H1 (cell line): ENCODE measurements at regions not wholly inside any gene's neighbourhood (a gene's known extent, or its start where the extent isn't known, plus 50 kb on each side); places are given as distances from the start of the nearest gene placed in this dataset.

Experiments
- CTCF ChIA-PET: fragments of 300-600 bp; sonication (Branson Sonifier 250); formaldehyde crosslinking; loops from one replicate; lab custom pipeline; 2021; ENCODE audit not compliant: partially characterized antibody; lab: Charles Lee
- POLR2A ChIA-PET: fragments of 300-600 bp; sonication (Branson Sonifier 250); formaldehyde crosslinking; loops from one replicate; lab custom pipeline; 2021; ENCODE audit warnings: inconsistent platforms; ENCODE audit not compliant: partially characterized antibody; lab: Charles Lee
- DNase-seq, 2 experiments: peaks; one replicate each; pipeline versions ENCODE4 v3.0.0 to v3.0.0-alpha.2; 2010 to 2022; ENCODE audit warnings: low spot score in 2 of 2, low read depth in 1 of 2, mixed read lengths in 1 of 2
- FAIRE-seq: peaks from 2 replicates; lab custom pipeline; 2011; peaks lifted over from hg19 to GRCh38; lab: Jason Lieb, UNC
- H2AFZ ChIP-seq: 2 replicates; pipeline ENCODE4 v1.8.1; 2012; ENCODE audit warnings: low read length, inconsistent platforms
- H2AK5ac ChIP-seq: 2 replicates; pipeline ENCODE4 v1.6.1; 2013; ENCODE audit warnings: low read depth, low read length
- H2BK120ac ChIP-seq: replicated peaks from 2 replicates; pipeline ENCODE3; 2013; ENCODE audit warnings: low read depth, low read length, inconsistent platforms
- H2BK12ac ChIP-seq: 2 replicates; pipeline ENCODE4 v1.6.1; 2013; ENCODE audit warnings: low read depth, low read length
- H2BK15ac ChIP-seq: 2 replicates; pipeline ENCODE4 v1.6.1; 2013; ENCODE audit warnings: low read length
- H2BK20ac ChIP-seq: 2 replicates; pipeline ENCODE4 v1.6.1; 2013; ENCODE audit warnings: low read length
- H2BK5ac ChIP-seq: 2 replicates; pipeline ENCODE4 v1.6.1; 2013; ENCODE audit warnings: low read depth, low read length
- H3K14ac ChIP-seq: 2 replicates; pipeline ENCODE4 v1.6.1; 2013; ENCODE audit warnings: inconsistent platforms; ENCODE audit not compliant: insufficient read length
- H3K18ac ChIP-seq: 2 replicates; pipeline ENCODE4 v1.6.1; 2013; ENCODE audit warnings: low read length; ENCODE audit errors: extremely low read depth
- H3K23ac ChIP-seq: 2 replicates; pipeline ENCODE4 v1.6.1; 2013; ENCODE audit warnings: inconsistent platforms; ENCODE audit not compliant: insufficient read length
- H3K23me2 ChIP-seq: 2 replicates; pipeline ENCODE4 v1.6.1; 2013; ENCODE audit warnings: low read depth, low read length
- H3K27ac ChIP-seq: 2 replicates; pipeline ENCODE4 v1.6.1; 2011; ENCODE audit warnings: low read depth, low read length, inconsistent platforms
- H3K27me3 ChIP-seq, 4 experiments: replicated peaks in 1 of 4; 1 replicate in 1 of 4; 2 replicates in 3 of 4; pipeline versions ENCODE4 v1.6.1 to v1.8.1; 2011 to 2013; ENCODE audit warnings: low read length in 3 of 4, mild to moderate bottlenecking in 3 of 4, inconsistent platforms in 2 of 4, mixed read lengths in 2 of 4, moderate library complexity in 1 of 4; ENCODE audit not compliant: control insufficient read depth in 3 of 4, insufficient read depth in 3 of 4; ENCODE audit errors: extremely low read depth in 1 of 4
- H3K36me3 ChIP-seq, 4 experiments: 2 replicates each; pipeline versions ENCODE4 v1.6.1 to v1.8.1; 2011 to 2013; ENCODE audit warnings: mild to moderate bottlenecking in 4 of 4, low read length in 3 of 4, moderate library complexity in 2 of 4, control low read depth in 1 of 4, inconsistent platforms in 1 of 4; ENCODE audit not compliant: insufficient read depth in 4 of 4, control insufficient read depth in 2 of 4
- H3K4ac ChIP-seq: replicated peaks from 2 replicates; pipeline ENCODE3; 2013; ENCODE audit warnings: low read length, low read depth, mixed read lengths, inconsistent platforms; ENCODE audit not compliant: insufficient read length
- H3K4me1 ChIP-seq, 4 experiments: replicated peaks in 1 of 4; 1 replicate in 1 of 4; 2 replicates in 3 of 4; pipeline versions ENCODE4 v1.6.1 to v1.8.1; 2011 to 2013; ENCODE audit warnings: low read length in 3 of 4, inconsistent platforms in 2 of 4, mixed read lengths in 1 of 4; ENCODE audit not compliant: insufficient read depth in 4 of 4, control insufficient read depth in 3 of 4
- H3K4me2 ChIP-seq, 2 experiments: 2 replicates each; pipeline versions ENCODE4 v1.6.1 to v1.8.1; 2011 to 2013; ENCODE audit warnings: low read depth in 2 of 2, low read length in 2 of 2, control low read depth in 1 of 2, inconsistent platforms in 1 of 2, mild to moderate bottlenecking in 1 of 2; ENCODE audit not compliant: insufficient read depth in 1 of 2
- H3K4me3 ChIP-seq, 4 experiments: fragments of 200-600, 300-600 bp in 1 of 4; sonication (generic), shearing (Covaris generic), sonication (Bioruptor Twin) in 1 of 4; 2 replicates each; pipeline versions ENCODE4 v1.5.1 to v1.8.1; 2011 to 2016; ENCODE audit warnings: low read length in 4 of 4, low read depth in 3 of 4, control low read depth in 2 of 4, inconsistent platforms in 2 of 4, mild to moderate bottlenecking in 2 of 4, mixed read lengths in 1 of 4, moderate library complexity in 1 of 4; ENCODE audit not compliant: insufficient read depth in 2 of 4; ENCODE audit errors: extremely low read depth in 1 of 4
- H3K56ac ChIP-seq: replicated peaks from 2 replicates; pipeline ENCODE3; 2013; ENCODE audit warnings: low read depth, mild to moderate bottlenecking, mixed read lengths, low read length, inconsistent platforms; ENCODE audit not compliant: insufficient read length
- H3K79me1 ChIP-seq: 2 replicates; pipeline ENCODE4 v1.6.1; 2013; ENCODE audit warnings: low read depth, low read length, control low read depth
- H3K79me2 ChIP-seq, 2 experiments: 2 replicates each; pipeline versions ENCODE4 v1.6.1 to v1.8.1; 2012 to 2013; ENCODE audit warnings: low read length in 2 of 2, mild to moderate bottlenecking in 2 of 2, inconsistent platforms in 1 of 2; ENCODE audit not compliant: insufficient read depth in 2 of 2, control insufficient read depth in 1 of 2
- H3K9ac ChIP-seq, 4 experiments: replicated peaks in 1 of 4; 1 replicate in 1 of 4; 2 replicates in 3 of 4; pipeline versions ENCODE4 v1.6.1 to v1.8.1; 2011 to 2013; ENCODE audit warnings: low read depth in 3 of 4, low read length in 3 of 4, control low read depth in 2 of 4, mild to moderate bottlenecking in 2 of 4, moderate library complexity in 2 of 4, inconsistent platforms in 1 of 4; ENCODE audit errors: extremely low read depth in 1 of 4
- H3K9me3 ChIP-seq, 2 experiments: 2 replicates each; pipeline versions ENCODE4 v1.6.1 to v1.8.1; 2012 to 2013; ENCODE audit warnings: mild to moderate bottlenecking in 2 of 2, moderate library complexity in 2 of 2, control low read depth in 1 of 2, inconsistent platforms in 1 of 2, low read depth in 1 of 2, low read length in 1 of 2, mixed read lengths in 1 of 2; ENCODE audit not compliant: insufficient read depth in 2 of 2
- H4K20me1 ChIP-seq, 2 experiments: replicated peaks in 1 of 2; 2 replicates each; pipeline versions ENCODE3 to v1.8.1; 2011 to 2013; ENCODE audit warnings: inconsistent platforms in 2 of 2, low read length in 2 of 2, mild to moderate bottlenecking in 1 of 2; ENCODE audit not compliant: insufficient read depth in 2 of 2, control insufficient read depth in 1 of 2
- H4K5ac ChIP-seq: 2 replicates; pipeline ENCODE4 v1.6.1; 2013; ENCODE audit warnings: low read length, low read depth, mixed read lengths, inconsistent platforms; ENCODE audit not compliant: insufficient read length
- H4K8ac ChIP-seq: 2 replicates; pipeline ENCODE4 v1.8.0; 2013; ENCODE audit warnings: mild to moderate bottlenecking, moderate library complexity, low read length, inconsistent platforms; ENCODE audit not compliant: insufficient read depth; ENCODE audit errors: extremely low read depth
- H4K91ac ChIP-seq: replicated peaks from 2 replicates; pipeline ENCODE3; 2013; ENCODE audit warnings: low read length, mixed read lengths, inconsistent platforms; ENCODE audit not compliant: insufficient read length
- ASH2L ChIP-seq: fragments of 200-600, 300-600 bp; sonication (generic); IDR thresholded peaks from one replicate; pipeline ENCODE4 v1.7.1; 2017; ENCODE audit warnings: low read length
- FOSL1 ChIP-seq: IDR thresholded peaks from 2 replicates; pipeline ENCODE4 v1.6.1; 2011; ENCODE audit warnings: mild to moderate bottlenecking, low read depth, low read length, moderate library complexity; ENCODE audit not compliant: insufficient read depth
- GABPA ChIP-seq: IDR thresholded peaks from 2 replicates; pipeline ENCODE4 v1.6.1; 2011; ENCODE audit warnings: mild to moderate bottlenecking, low read length, moderate library complexity, borderline replicate concordance; ENCODE audit not compliant: insufficient read depth
- HDAC6 ChIP-seq: IDR thresholded peaks from one replicate; pipeline ENCODE4 v1.7.1; 2012; ENCODE audit warnings: low read depth, mild to moderate bottlenecking, inconsistent platforms, low read length, moderate library complexity
- JUND ChIP-seq: IDR thresholded peaks from 2 replicates; pipeline ENCODE4 v1.6.1; 2011; ENCODE audit warnings: mild to moderate bottlenecking, improper control_type of control experiment, low read length
- KDM5A ChIP-seq: fragments of 200-600 bp; IDR thresholded peaks from 2 replicates; pipeline ENCODE4 v1.7.1; 2012; ENCODE audit warnings: mild to moderate bottlenecking, low read length, inconsistent platforms, mixed read lengths
- NRF1 ChIP-seq: IDR thresholded peaks from 2 replicates; pipeline ENCODE4 v1.6.1; 2011; ENCODE audit warnings: mild to moderate bottlenecking, low read depth, low read length, improper control_type of control experiment
- POU5F1 ChIP-seq: IDR thresholded peaks from 2 replicates; pipeline ENCODE4 v1.6.1; 2011; ENCODE audit warnings: low read depth, mild to moderate bottlenecking, low read length, moderate library complexity
- TCF12 ChIP-seq: IDR thresholded peaks from 2 replicates; pipeline ENCODE4 v1.6.1; 2011; ENCODE audit warnings: low read depth, mild to moderate bottlenecking, low read length
- ZNF274 ChIP-seq: IDR thresholded peaks from 2 replicates; pipeline ENCODE4 v1.7.0; 2012; ENCODE audit warnings: low read length, borderline replicate concordance; ENCODE audit errors: extremely low read depth
- WGBS, 2 experiments: shearing (Covaris generic) in 1 of 2; methylation state at CpG; one replicate each; pipeline versions ENCODE4 v1.1.6 to v1.1.7; 2013 to 2015; ENCODE audit warnings: low lambda C conversion rate in 2 of 2, mixed read lengths in 2 of 2, inconsistent platforms in 1 of 2, low coverage in 1 of 2, missing lambda C conversion rate in 1 of 2; ENCODE audit not compliant: insufficient replicate concordance in 2 of 2, insufficient coverage in 1 of 2, insufficient read length in 1 of 2; ENCODE audit errors: extremely low coverage in 1 of 2, missing lambda C conversion rate in 1 of 2; 5-methylcytosine and 5-hydroxymethylcytosine counted together
- TF ChIP-seq, protein P1 (sequence below): IDR thresholded peaks from 2 replicates; pipeline ENCODE4 v1.6.1; 2012; ENCODE audit warnings: inconsistent platforms
- TF ChIP-seq, protein P2 (sequence below): IDR thresholded peaks from 2 replicates; pipeline ENCODE4 v1.6.1; 2012; ENCODE audit warnings: low read length, inconsistent platforms
- TF ChIP-seq, protein P3 (sequence below): IDR thresholded peaks from 2 replicates; pipeline ENCODE4 v1.6.1; 2011; ENCODE audit warnings: low read length, improper control_type of control experiment

- Histone ChIP-seq H3K9ac (no peak overlapping the region), H3K23me2 (no peaks in the 10 kb centered on the region), H3K23ac (no peak overlapping the region), H3K27ac (no peak overlapping the region), H3K56ac (no peak overlapping the region), H3K36me3 (no peaks in the 10 kb centered on the region), H3K79me2 (no peaks in the 10 kb centered on the region), H2BK15ac (no peak overlapping the region), H4K8ac (no peak overlapping the region), H3K9me3 (no peaks in the 10 kb centered on the region), H3K4ac (no peak overlapping the region), H2BK5ac (no peak overlapping the region), H2BK120ac (no peak overlapping the region), H2AFZ (peak overlapping the region; percentile 85; the same call in 1 of the 2 replicates), H2BK12ac (no peak overlapping the region), H3K14ac (no peak overlapping the region), H3K27me3 (no peaks in the 10 kb centered on the region), H3K4me1 (no peaks in the 10 kb centered on the region), H4K20me1 (no peaks in the 10 kb centered on the region), H4K5ac (no peak overlapping the region), H3K4me2 (no peak overlapping the region), H2BK20ac (no peak overlapping the region), H3K4me3 (no peak overlapping the region), H2AK5ac (no peak overlapping the region), H3K79me1 (no peaks in the 10 kb centered on the region), H3K18ac (no peak overlapping the region), H4K91ac (no peak overlapping the region)
- POLR2A ChIA-PET, result no interaction called here
- 80% methylated on average over 1 of the region's 1 CpG; no CpG with 5 or more reads in 1 of the 2 experiments for WGBS, 2 experiments
- no peak for DNase-seq
- no peak for FAIRE-seq
- CTCF ChIA-PET, result no interaction called here
- TF ChIP-seq, protein P1, sequence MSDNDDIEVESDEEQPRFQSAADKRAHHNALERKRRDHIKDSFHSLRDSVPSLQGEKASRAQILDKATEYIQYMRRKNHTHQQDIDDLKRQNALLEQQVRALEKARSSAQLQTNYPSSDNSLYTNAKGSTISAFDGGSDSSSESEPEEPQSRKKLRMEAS, result no peak
- no peak for TF ChIP-seq POU5F1
- TF ChIP-seq, protein P2, sequence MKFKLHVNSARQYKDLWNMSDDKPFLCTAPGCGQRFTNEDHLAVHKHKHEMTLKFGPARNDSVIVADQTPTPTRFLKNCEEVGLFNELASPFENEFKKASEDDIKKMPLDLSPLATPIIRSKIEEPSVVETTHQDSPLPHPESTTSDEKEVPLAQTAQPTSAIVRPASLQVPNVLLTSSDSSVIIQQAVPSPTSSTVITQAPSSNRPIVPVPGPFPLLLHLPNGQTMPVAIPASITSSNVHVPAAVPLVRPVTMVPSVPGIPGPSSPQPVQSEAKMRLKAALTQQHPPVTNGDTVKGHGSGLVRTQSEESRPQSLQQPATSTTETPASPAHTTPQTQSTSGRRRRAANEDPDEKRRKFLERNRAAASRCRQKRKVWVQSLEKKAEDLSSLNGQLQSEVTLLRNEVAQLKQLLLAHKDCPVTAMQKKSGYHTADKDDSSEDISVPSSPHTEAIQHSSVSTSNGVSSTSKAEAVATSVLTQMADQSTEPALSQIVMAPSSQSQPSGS, result no peak
- TF ChIP-seq KDM5A, result no peak
- TF ChIP-seq NRF1, result no peak
- TF ChIP-seq HDAC6, result no peak
- no peak for TF ChIP-seq ZNF274
- TF ChIP-seq FOSL1, result no peak
- TF ChIP-seq TCF12, result no peak
- TF ChIP-seq GABPA, result no peak
- TF ChIP-seq ASH2L, result no peak
- no peak for TF ChIP-seq JUND
- TF ChIP-seq, protein P3, sequence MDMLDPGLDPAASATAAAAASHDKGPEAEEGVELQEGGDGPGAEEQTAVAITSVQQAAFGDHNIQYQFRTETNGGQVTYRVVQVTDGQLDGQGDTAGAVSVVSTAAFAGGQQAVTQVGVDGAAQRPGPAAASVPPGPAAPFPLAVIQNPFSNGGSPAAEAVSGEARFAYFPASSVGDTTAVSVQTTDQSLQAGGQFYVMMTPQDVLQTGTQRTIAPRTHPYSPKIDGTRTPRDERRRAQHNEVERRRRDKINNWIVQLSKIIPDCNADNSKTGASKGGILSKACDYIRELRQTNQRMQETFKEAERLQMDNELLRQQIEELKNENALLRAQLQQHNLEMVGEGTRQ, result no peak
These were observed 435.8 kb downstream of the RPL10L start for GRCh38 chr14:46215801-46216200.
